HFFc6 (cell line): ENCODE measurements at regions not wholly inside any gene's neighbourhood (a gene's known extent, or its start where the extent isn't known, plus 50 kb on each side); places are given as distances from the start of the nearest gene placed in this dataset.

Source experiments
- DNase-seq: peaks from one replicate; pipeline ENCODE4 v3.0.0-alpha.2; 2018
- H3K27ac Mint-ChIP-seq: 2 replicates; pipeline ENCODE4 v1.8.0; 2020; ENCODE audit warnings: mild to moderate bottlenecking, mixed read lengths
- H3K27me3 Mint-ChIP-seq: 2 replicates; pipeline ENCODE4 v1.8.0; 2021; ENCODE audit warnings: mild to moderate bottlenecking, moderate library complexity, mixed read lengths; ENCODE audit not compliant: insufficient read depth
- H3K36me3 Mint-ChIP-seq: 2 replicates; pipeline ENCODE4 v1.8.0; 2021; ENCODE audit warnings: low read depth, mixed read lengths
- H3K4me1 Mint-ChIP-seq: 2 replicates; pipeline ENCODE4 v1.8.0; 2020; ENCODE audit warnings: low read depth, mixed read lengths
- H3K4me3 Mint-ChIP-seq: 2 replicates; pipeline ENCODE4 v1.8.0; 2020; ENCODE audit warnings: mild to moderate bottlenecking, moderate library complexity, mixed read lengths
- H3K9me3 Mint-ChIP-seq: 2 replicates; pipeline ENCODE4 v1.8.0; 2020; ENCODE audit warnings: mild to moderate bottlenecking, mixed read lengths
- CTCF ChIP-seq: fragments of 200-600 bp; sonication (generic); IDR thresholded peaks from 2 replicates; pipeline ENCODE4 v1.5.0; 2021; ENCODE audit warnings: antibody characterized with exemption, mild to moderate bottlenecking

GRCh38 chr9:119736491-119737454 lies 367.5 kb upstream of the BRINP1 start:
- Mint-ChIP-seq H3K9me3 (peaks cover 22% of the 10 kb centered on the region), H3K27ac (no peak overlapping the region), H3K36me3 (no peaks in the 10 kb centered on the region), H3K27me3 (no peaks in the 10 kb centered on the region), H3K4me1 (no peaks in the 10 kb centered on the region), H3K4me3 (no peak overlapping the region)
- no peak for DNase-seq
- no peak for TF ChIP-seq CTCF

- no peaks in the 10 kb centered on the region; the same call in none of the 2 replicates for H3K27me3 Mint-ChIP-seq
- no peak for TF ChIP-seq CTCF
- no peak overlapping the region for H3K4me3 Mint-ChIP-seq
- no peak for DNase-seq
- no peak overlapping the region for H3K27ac Mint-ChIP-seq
- no peaks in the 10 kb centered on the region for H3K36me3 Mint-ChIP-seq
- H3K9me3 Mint-ChIP-seq, result peaks cover 53% of the 10 kb centered on the region
- no peaks in the 10 kb centered on the region for H3K4me1 Mint-ChIP-seq
Observed at GRCh38 chr9:119727988-119728387, 358.8 kb upstream of the BRINP1 start.

- no peaks in the 10 kb centered on the region; the same call in none of the 2 replicates for H3K27me3 Mint-ChIP-seq
- H3K4me1 Mint-ChIP-seq, result no peaks in the 10 kb centered on the region
- no peaks in the 10 kb centered on the region for H3K36me3 Mint-ChIP-seq
- TF ChIP-seq CTCF, result no peak
- peaks cover 45% of the 10 kb centered on the region for H3K9me3 Mint-ChIP-seq
- no peak for DNase-seq
- no peak overlapping the region for H3K4me3 Mint-ChIP-seq
- H3K27ac Mint-ChIP-seq, result no peak overlapping the region
Observed at GRCh38 chr9:119726035-119726434, 356.8 kb upstream of the BRINP1 start.

GRCh38 chr9:119722384-119722783 lies 353.1 kb upstream of the BRINP1 start:
- H3K27me3 Mint-ChIP-seq, result no peaks in the 10 kb centered on the region; the same call in none of the 2 replicates

GRCh38 chr9:119712325-119712724 lies 343.1 kb upstream of the BRINP1 start:
- Mint-ChIP-seq H3K9me3 (peaks cover 56% of the 10 kb centered on the region), H3K4me1 (no peaks in the 10 kb centered on the region), H3K36me3 (no peaks in the 10 kb centered on the region; the same call in 1 of the 2 replicates), H3K27me3 (no peaks in the 10 kb centered on the region), H3K27ac (no peak overlapping the region), H3K4me3 (no peak overlapping the region)
- no peak for TF ChIP-seq CTCF
- no peak for DNase-seq

More at GRCh38 chr9:119722384-119722783, 353.1 kb upstream of the BRINP1 start:
- no peak overlapping the region for H3K27ac Mint-ChIP-seq
- no peak for DNase-seq
- no peaks in the 10 kb centered on the region for H3K4me1 Mint-ChIP-seq
- no peaks in the 10 kb centered on the region; the same call in 1 of the 2 replicates for H3K36me3 Mint-ChIP-seq
- H3K9me3 Mint-ChIP-seq, result peaks cover 51% of the 10 kb centered on the region
- H3K4me3 Mint-ChIP-seq, result no peak overlapping the region
- no peak for TF ChIP-seq CTCF
